CD4-positive, alpha-beta T cell treated with Interleukin-21 for 1 hour (primary cell): ENCODE measurements at regions not wholly inside any gene's neighbourhood (a gene's known extent, or its start where the extent isn't known, plus 50 kb on each side); places are given as distances from the start of the nearest gene placed in this dataset.
"Not testable (repeated sequence)": the region's sequence is repeated elsewhere in the genome, so short reads cannot be mapped to it uniquely, and the experiment has no call there.

ENCODE experiments used
- DNase-seq: peaks from one replicate; pipeline ENCODE4 v3.0.0-alpha.2; 2020

DNA sequence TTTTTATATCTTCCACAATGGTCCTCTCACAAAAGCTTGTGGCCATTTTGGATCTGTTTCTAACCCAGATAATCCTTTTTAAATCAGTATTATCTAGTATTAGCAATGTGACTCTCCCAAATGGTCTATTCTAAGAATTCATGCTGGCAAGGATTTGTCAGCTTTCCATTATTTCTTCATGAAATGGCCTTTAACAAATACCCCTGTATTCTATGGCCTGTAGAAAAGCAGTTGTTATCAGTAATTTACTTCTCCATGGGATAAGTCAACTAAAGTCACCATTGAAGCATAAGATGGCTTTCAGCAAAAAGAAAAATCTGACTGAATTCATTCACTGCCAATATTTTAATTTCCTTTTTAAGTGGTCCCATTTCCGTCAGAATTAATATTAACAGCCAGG lies 346.4 kb upstream of the FAM174A start:
- DNase-seq, result no peak

DNA sequence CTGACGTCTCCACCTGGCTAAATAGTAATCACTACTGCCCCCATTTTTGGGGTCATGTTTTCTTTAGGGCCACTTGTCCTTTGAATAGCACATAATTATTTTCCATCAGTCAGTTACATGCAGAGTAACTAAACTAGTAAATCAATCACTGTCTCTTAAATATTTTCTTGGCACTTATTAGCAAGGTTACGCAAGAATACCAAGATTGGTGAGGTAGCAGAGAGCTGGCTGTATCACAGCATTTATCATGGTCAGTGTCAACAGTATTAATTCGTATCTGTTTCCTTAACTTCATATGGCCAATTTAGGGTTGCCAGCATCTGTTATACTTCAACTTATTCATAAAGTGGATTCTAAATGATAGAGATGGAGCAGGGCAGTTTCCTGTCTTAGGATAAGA lies 346.8 kb upstream of the FAM174A start:
- DNase-seq, result no peak

GRCh38 chr5:100186181-100186580 lies 349.0 kb upstream of the FAM174A start:
- DNase-seq, result no peak

DNA sequence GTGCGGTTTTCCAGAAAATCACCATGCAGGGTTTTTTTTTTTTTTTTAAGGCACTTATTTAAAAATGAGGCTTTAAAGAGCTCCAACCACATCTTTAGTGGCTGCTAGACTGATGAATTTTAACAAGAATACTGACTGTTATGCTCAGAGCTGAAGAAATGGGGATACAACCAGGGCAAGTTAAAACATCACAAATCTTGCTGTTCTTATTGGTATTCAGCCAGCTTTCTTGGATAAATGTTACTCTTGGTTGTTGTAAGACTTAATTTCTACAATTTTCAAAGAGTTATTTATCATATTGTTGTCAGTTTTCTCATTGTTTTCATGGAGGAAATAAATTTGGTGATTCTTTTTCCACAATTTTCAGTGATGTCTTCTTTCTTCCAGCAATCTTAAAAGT lies 352.8 kb upstream of the FAM174A start:
- no peak for DNase-seq

GRCh38 chr5:100175346-100175745 lies 359.8 kb upstream of the FAM174A start:
- DNase-seq, result no peak

DNA sequence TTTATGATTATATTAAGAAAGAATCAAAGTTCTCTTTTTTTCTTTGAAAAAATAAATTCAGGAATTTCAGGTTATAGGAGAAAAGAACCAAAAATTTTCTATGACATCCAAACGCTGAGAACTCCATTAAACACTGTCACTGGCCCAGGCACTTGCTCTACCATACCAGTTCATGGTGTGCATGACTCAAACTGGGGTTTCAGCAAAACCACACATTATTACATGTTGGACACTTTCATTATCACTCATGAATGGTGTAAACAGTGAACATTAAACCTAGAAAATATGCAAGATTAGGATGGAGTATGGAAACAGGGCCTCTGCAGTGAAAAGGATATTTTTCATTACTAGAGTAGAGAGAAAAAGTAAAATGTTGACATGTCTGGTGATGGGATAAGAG lies 369.9 kb upstream of the FAM174A start:
- no peak for DNase-seq

- DNase-seq, result no peak
These were observed 373.3 kb upstream of the FAM174A start for GRCh38 chr5:100161868-100162267.

GRCh38 chr5:100157066-100157465 lies 378.1 kb upstream of the FAM174A start:
- no peak for DNase-seq

- DNase-seq, result no peak
These were observed 386.9 kb upstream of the FAM174A start for GRCh38 chr5:100148239-100148638.

DNA sequence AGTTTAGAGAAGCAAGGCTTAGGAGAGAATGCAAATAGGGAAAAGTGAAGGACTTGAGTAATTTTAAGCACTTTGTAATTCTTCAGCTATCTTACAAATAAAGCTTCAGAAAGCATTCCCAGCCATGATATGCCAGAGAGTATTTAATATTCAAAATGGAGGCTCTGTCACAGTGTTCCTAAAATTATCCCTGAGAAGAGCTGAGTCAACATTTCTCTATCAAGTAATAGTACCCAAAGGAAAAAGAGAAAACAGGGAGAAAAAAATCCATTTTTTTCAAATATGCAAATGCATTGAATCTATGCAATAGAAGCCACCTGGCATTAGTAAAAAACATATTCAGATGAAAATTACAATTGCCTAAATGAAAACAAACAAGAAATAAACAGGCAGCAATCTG lies 392.6 kb upstream of the FAM174A start:
- no peak for DNase-seq

DNA sequence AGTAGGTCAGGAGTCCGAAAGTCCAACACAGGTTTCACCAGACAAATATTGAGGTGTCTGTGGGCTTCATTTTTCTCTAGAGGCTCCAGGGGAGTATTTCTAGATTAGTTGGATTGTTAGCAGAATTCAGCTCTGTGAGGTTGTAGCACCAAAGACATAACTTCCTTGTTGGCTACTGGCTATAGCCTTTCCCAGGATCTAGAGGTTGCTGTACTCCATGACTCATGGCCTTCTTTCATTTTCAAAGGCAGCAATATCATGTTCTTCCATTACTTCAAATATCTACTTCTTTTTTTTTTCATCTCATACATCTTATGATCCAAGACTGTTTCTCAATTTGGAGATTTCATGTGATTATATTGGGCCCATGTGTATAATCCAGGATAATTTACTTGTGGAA lies 404.0 kb upstream of the FAM174A start:
- DNase-seq, result no peak

GRCh38 chr5:100130307-100130706 lies 404.9 kb upstream of the FAM174A start:
- no peak for DNase-seq

DNA sequence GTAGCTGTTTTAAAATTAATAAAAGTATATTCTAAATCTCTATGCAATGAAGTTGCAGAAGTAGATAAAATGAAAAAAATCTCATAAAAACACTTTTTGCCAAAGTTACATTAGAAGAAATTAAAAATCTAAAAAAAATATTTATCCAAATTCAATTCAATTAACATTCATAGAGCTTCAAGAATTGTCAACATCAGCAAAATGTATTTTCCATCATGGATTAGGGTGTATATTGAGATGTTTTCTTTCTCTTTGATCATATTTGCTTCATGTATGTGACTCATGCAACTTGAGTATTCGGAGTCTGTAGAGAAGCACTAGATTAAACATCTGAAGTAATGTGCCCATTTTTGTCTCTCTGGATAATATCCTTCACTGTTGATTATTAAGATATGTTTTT lies 415.3 kb upstream of the FAM174A start:
- DNase-seq, result no peak

DNA sequence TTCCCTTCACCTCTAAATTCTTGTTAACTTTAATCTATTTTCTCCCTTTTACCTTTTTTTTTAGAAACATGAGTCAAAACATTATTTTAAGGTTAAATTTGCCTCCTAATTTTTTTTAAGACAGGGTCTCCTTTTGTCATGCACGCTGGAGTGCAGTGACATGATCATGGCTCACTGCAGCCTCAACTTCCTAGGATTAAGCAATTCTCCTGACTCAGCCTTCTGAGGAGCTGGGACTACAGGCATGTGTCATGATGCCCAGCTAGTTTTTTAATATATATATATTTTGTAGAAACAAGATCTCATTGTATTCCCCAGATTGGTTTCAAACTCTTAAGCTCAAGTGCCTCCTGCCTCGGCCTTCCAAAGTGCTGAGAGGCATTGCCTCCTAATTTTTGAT lies 424.7 kb upstream of the FAM174A start:
- DNase-seq, result no peak

DNA sequence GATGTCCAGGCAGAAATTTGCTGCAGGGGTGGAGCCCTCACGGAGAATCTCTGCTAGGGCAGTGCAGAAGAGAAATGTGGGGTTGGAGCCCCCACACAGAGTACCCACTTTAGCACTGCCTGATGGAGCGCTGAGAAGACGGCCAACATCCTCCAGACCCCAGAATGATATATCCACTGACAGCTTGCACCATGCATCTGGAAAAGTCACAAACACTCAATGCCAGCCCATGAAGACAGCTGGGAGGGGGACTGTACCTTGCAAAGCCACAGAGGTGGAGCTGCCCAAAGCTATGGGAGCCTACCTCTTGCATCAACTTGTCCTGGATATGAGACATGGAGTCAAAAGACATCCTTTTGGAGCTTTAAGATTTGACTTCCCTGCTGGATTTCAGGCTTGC lies 426.3 kb upstream of the FAM174A start:
- no peak for DNase-seq

GRCh38 chr5:100103592-100104119 lies 431.5 kb upstream of the FAM174A start:
- DNase-seq, result not testable (repeated sequence)

GRCh38 chr5:100101466-100101865 lies 433.7 kb upstream of the FAM174A start:
- not testable (repeated sequence) for DNase-seq

GRCh38 chr5:100096328-100096727 lies 438.8 kb upstream of the FAM174A start:
- DNase-seq, result not testable (repeated sequence)

- DNase-seq, result not testable (repeated sequence)
These were observed 454.5 kb upstream of the FAM174A start for GRCh38 chr5:100080703-100081102.

DNA sequence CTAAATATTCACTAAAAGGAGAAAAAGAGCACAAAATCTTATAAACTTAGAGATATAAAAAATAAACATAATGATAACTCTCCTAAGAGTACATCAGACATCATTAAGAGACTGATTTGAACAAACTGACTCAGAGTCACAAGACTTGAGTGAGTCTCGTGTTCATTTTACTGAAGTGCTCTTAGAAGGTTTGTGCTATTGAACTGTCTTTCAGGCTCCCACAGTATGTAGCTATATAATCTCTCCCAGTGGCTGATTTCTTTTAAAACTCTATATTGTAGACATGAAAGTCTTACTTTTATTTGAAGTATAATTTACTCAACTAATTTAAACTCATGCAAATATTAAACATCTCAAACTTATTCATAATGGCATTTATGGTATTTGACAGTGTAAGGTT lies 456.0 kb upstream of the FAM174A start:
- not testable (repeated sequence) for DNase-seq

DNA sequence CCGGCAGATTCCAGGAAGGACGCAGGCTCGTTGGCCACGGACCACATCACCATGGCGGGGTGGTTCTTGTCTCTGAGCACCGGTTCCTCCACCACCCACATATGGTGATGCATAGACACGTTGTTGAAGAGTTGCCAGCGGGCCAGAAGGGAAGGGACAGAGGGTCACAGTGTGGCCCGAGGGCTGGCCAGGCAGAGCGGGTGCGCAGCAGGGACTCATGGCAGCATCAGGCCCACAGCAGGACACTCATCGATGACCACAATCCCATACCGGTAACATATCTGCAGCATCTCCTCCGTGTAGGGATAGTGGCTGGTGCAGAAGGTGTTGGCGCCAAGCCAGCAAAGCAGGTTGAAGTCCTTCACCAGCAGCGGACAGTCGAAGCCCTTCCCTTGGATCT lies 469.2 kb upstream of the FAM174A start:
- DNase-seq, result not testable (repeated sequence)

- no peak for DNase-seq
These were observed 491.7 kb upstream of the FAM174A start for GRCh38 chr5:100043475-100043874.

DNA sequence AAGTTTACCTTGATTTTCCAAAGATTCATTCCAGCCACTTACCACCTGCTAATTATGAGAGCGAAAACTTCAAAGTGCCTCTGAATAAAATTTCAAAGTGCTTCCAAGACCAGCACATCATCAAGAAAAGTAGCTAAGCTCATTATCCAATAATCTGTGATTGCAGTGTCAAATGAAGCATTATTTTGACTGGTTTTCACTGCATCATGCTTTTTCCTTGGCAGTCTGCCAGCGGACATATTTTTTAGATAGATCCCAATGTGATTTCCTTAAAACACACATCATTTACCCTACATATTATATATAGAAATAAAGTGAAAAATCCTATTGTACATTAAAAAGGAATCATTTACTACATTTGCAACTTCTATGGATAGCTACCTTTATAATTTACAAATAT lies 508.6 kb upstream of the FAM174A start:
- no peak for DNase-seq

DNA sequence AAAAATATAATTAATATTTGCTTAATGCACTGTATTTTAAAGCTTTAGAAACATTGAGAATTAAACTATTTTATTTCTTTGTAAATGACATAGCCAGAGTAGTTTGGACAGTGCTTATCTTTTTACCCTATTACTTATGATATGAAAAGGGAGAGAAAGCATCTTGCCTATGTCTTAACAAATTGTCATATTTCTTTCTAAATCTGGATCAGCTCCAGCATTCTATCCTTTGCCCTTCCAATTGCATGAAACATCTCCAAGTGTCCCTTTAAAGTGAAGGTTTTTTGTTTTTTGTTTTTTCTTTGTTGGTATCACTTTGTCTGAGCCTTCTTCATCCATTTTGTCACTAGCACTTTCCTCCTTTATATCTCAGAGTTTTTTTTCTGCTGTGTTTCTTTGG lies 511.6 kb upstream of the FAM174A start:
- DNase-seq, result no peak

- no peak for DNase-seq
These were observed 517.5 kb upstream of the FAM174A start for GRCh38 chr5:100017520-100018262.
